Sigmoid colon (tissue), 4 donors: ENCODE measurements at regions not wholly inside any gene's neighbourhood (a gene's known extent, or its start where the extent isn't known, plus 50 kb on each side); places are given as distances from the start of the nearest gene placed in this dataset.
"Not testable (repeated sequence)": the region's sequence is repeated elsewhere in the genome, so short reads cannot be mapped to it uniquely, and the experiment has no call there.

ENCODE experiments used
- CTCF ChIP-seq, 4 experiments: fragments of 450-650 bp in 3 of 4; fragments of 200-600 bp in 1 of 4; IDR thresholded peaks; one replicate each; pipeline ENCODE4 v1.5.1; 2016 to 2019; ENCODE audit warnings: antibody characterized with exemption in 4 of 4, mild to moderate bottlenecking in 3 of 4, moderate library complexity in 2 of 4
- POLR2A ChIP-seq, 2 donors: fragments of 450-650 bp; IDR thresholded peaks; one replicate each; pipeline ENCODE4 v1.6.1; 2016; ENCODE audit warnings: antibody characterized with exemption in 2 of 2, mild to moderate bottlenecking in 2 of 2, moderate library complexity in 2 of 2
- POLR2AphosphoS5 ChIP-seq, 4 donors: sonication (generic); formaldehyde crosslinking; IDR thresholded peaks; one replicate each; pipeline ENCODE4 v1.6.1; 2017; ENCODE audit warnings: antibody characterized with exemption in 4 of 4

- not testable (repeated sequence) for TF ChIP-seq POLR2AphosphoS5, CTCF, POLR2A (IDR thresholded peaks at IDR 0.05)
Observed at GRCh38 chr15:20211508-20211907, 330.1 kb downstream of the GOLGA6L6 start.
